Gastrocnemius medialis (tissue), 4 donors: ENCODE measurements at regions not wholly inside any gene's neighbourhood (a gene's known extent, or its start where the extent isn't known, plus 50 kb on each side); places are given as distances from the start of the nearest gene placed in this dataset.

ENCODE experiments used
- ATAC-seq, 2 donors: fragments of 150-250 bp; one replicate each; pipeline ENCODE4 v1.9.1; 2016
- DNase-seq, 2 donors: peaks; one replicate each; pipeline ENCODE4 v3.0.0-alpha.2; 2019
- H3K27ac ChIP-seq, 4 donors: fragments of 200-600 bp; sonication (generic); 1 replicate in 1 of 4; 2 replicates in 3 of 4; pipeline ENCODE4 v1.5.1; 2016 to 2018; ENCODE audit warnings: mild to moderate bottlenecking in 2 of 4, moderate library complexity in 1 of 4
- H3K27me3 ChIP-seq, 3 donors: fragments of 200-600 bp; sonication (generic) in 2 of 3; 1 replicate in 1 of 3; 2 replicates in 2 of 3; pipeline versions ENCODE4 v1.5.1 to v1.6.0; 2016 to 2019; ENCODE audit warnings: mild to moderate bottlenecking in 1 of 3, moderate library complexity in 1 of 3
- H3K36me3 ChIP-seq, 2 donors: fragments of 200-600 bp; sonication (generic) in 1 of 2; one replicate each; pipeline ENCODE4 v1.5.1; 2017 to 2018
- H3K4me1 ChIP-seq, 2 donors: fragments of 200-600 bp; sonication (generic) in 1 of 2; one replicate each; pipeline ENCODE4 v1.5.1; 2016 to 2017; ENCODE audit warnings: mild to moderate bottlenecking in 2 of 2
- H3K4me3 ChIP-seq, 4 donors: fragments of 200-600 bp; sonication (generic) in 3 of 4; 1 replicate in 1 of 4; 2 replicates in 3 of 4; pipeline ENCODE4 v1.5.1; 2016 to 2019; ENCODE audit warnings: mild to moderate bottlenecking in 2 of 4
- H3K9me3 ChIP-seq, 3 donors: fragments of 200-600 bp; sonication (generic) in 2 of 3; 1 replicate in 1 of 3; 2 replicates in 2 of 3; pipeline ENCODE4 v1.5.1; 2016 to 2019
- POLR2A ChIP-seq, 2 donors: fragments of 450-650 bp; IDR thresholded peaks; one replicate each; pipeline ENCODE4 v1.6.1; 2017; ENCODE audit warnings: antibody characterized with exemption in 2 of 2, mild to moderate bottlenecking in 2 of 2, moderate library complexity in 2 of 2
- in situ Hi-C, 4 donors: fragments of 200-750 bp; cut with MboI; loops; one replicate each; pipeline versions ENCODE4 v1.15.0 to v1.8.0; 2017; ENCODE audit warnings: low sequenced_read_pairs in 4 of 4
- intact Hi-C: fragments of 100-400 bp; cut with DNase I; formaldehyde crosslinking; loops from one replicate; pipeline ENCODE4 v1.15.1; 2023; ENCODE audit warnings: low total_unique reads
- TF ChIP-seq, protein P1 (sequence below), 5 experiments: fragments of 450-650 bp in 3 of 5; fragments of 200-600 bp in 2 of 5; sonication (generic) in 2 of 5; IDR thresholded peaks in 4 of 5; conservative IDR thresholded peaks in 1 of 5; 1 replicate in 4 of 5; 2 replicates in 1 of 5; pipeline ENCODE4 v1.5.1; 2016 to 2019; ENCODE audit warnings: antibody characterized with exemption in 5 of 5, mild to moderate bottlenecking in 3 of 5, moderate library complexity in 3 of 5

DNA sequence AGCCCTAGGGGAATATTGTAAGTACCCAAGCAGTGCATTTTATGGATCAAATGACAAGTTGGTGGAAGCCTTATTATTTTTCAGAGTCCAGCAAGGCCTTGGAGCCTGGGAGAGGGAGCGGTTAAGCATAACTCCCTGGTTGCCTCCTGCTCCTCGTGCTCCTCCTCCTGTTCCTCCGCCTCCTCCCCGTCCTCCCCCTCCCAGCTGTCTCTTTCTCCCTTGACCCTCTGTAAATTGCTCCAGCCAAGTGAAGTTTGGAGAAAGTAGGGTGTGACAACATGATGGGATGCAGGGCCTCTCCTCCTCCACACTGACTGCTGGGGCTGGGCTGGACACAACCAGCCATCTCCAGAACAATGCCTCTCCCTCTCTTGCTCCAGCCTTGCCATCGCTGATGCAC is 586.9 kb downstream of the CCDC171 start:
- Histone ChIP-seq H3K9me3 (no peaks in the 10 kb centered on the region), H3K27ac (peak overlapping the region in 2 of 4 donors; percentile 21 to 24), H3K4me3 (no peak overlapping the region), H3K27me3 (no peaks in the 10 kb centered on the region), H3K36me3 (no peaks in the 10 kb centered on the region), H3K4me1 (no peaks in the 10 kb centered on the region)
- intact Hi-C loops, result loop anchor here (10.0 kb wide), 1 partner anchor 265 kb away; no protein-coding TSS in a partner anchor
- peak in 1 of 2 donors; percentile 17 for DNase-seq
- no peak for TF ChIP-seq POLR2A (IDR thresholded peaks at IDR 0.05)
- TF ChIP-seq, protein P1, sequence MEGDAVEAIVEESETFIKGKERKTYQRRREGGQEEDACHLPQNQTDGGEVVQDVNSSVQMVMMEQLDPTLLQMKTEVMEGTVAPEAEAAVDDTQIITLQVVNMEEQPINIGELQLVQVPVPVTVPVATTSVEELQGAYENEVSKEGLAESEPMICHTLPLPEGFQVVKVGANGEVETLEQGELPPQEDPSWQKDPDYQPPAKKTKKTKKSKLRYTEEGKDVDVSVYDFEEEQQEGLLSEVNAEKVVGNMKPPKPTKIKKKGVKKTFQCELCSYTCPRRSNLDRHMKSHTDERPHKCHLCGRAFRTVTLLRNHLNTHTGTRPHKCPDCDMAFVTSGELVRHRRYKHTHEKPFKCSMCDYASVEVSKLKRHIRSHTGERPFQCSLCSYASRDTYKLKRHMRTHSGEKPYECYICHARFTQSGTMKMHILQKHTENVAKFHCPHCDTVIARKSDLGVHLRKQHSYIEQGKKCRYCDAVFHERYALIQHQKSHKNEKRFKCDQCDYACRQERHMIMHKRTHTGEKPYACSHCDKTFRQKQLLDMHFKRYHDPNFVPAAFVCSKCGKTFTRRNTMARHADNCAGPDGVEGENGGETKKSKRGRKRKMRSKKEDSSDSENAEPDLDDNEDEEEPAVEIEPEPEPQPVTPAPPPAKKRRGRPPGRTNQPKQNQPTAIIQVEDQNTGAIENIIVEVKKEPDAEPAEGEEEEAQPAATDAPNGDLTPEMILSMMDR (IDR thresholded peaks at IDR 0.05 in 4 of 5, conservative IDR thresholded peaks at IDR 0.05 in 1 of 5), result no peak
- in situ Hi-C loops, result no loop called here
- no peak for ATAC-seq

DNA sequence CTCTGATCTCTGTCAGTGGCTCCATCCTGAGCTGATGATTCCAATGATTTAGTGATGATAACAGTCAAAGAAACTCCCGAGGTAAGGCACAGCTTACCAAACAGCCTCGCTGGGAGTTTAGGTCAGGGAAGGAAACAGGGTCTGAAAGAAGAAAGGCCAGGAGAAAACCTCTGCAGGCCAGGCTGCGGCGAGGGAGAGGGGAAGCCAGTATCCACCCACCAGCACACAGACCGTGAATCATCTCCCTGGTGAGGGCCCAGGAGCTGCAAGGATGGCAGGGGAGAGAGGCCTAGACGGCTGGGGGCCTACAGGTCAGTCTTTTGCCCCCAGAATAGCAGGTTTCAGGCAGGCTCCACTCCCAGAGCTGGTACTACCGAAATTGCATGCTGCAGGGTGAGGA is 590.5 kb downstream of the CCDC171 start:
- intact Hi-C loops (no loop called here), in situ Hi-C loops (no loop called here)
- H3K4me3 ChIP-seq, result no peak overlapping the region
- DNase-seq (no peak), ATAC-seq (no peak)
- H3K27me3 ChIP-seq, result no peaks in the 10 kb centered on the region
- no peak for TF ChIP-seq POLR2A (IDR thresholded peaks at IDR 0.05)
- TF ChIP-seq, protein P1 (IDR thresholded peaks at IDR 0.05 in 4 of 5, conservative IDR thresholded peaks at IDR 0.05 in 1 of 5), result no peak
- no peaks in the 10 kb centered on the region for H3K9me3 ChIP-seq
- no peaks in the 10 kb centered on the region for H3K36me3 ChIP-seq
- H3K4me1 ChIP-seq, result no peaks in the 10 kb centered on the region
- H3K27ac ChIP-seq, result no peak overlapping the region

- Histone ChIP-seq H3K36me3 (no peaks in the 10 kb centered on the region), H3K4me1 (no peaks in the 10 kb centered on the region), H3K27ac (no peak overlapping the region), H3K4me3 (no peak overlapping the region), H3K27me3 (no peaks in the 10 kb centered on the region), H3K9me3 (no peaks in the 10 kb centered on the region)
- no peak for DNase-seq
- in situ Hi-C loops, result no loop called here
- intact Hi-C loops, result no loop called here
- no peak for ATAC-seq
- no peak for TF ChIP-seq POLR2A (IDR thresholded peaks at IDR 0.05)
- TF ChIP-seq, protein P1 (IDR thresholded peaks at IDR 0.05 in 4 of 5, conservative IDR thresholded peaks at IDR 0.05 in 1 of 5), result no peak
Observed at GRCh38 chr9:16143947-16144890, 591.4 kb downstream of the CCDC171 start.

DNA sequence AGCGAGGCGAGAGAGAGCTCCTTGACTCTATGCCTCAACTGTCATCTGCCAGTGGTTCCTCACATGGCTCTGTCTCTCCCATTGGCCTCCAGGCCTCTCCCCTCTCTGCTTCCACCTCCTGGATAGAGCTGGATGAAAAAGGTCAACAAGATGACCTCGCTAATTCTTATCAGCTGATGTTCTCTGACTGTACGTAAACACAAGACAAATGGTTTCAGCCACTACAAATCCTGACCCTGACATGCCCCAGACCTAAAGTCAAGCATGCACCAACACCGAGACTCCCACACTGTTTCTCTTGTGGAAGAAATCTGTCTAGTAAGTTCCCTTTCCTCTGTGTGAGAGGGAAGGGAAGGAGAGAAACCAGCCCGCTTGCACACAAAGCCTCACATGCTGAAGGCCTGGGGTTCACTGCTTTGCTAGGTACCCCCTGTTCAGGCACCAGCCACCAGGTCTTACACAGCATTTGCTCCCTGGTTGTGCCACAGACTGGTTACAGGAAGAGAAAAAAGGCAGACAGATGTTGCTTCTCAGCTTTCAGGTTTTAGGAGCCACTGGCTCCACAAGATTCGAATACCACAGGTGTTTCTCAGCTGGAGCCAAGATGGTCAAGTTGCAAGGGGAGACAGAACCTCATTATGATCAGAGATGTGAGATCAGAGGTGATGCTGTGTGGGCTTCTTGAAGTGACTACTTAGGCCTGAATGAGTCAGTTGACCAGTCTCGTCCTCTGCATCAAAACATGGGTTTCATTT is 592.5 kb downstream of the CCDC171 start:
- H3K4me3 ChIP-seq, result no peak overlapping the region
- no peaks in the 10 kb centered on the region for H3K4me1 ChIP-seq
- intact Hi-C loops, result no loop called here
- TF ChIP-seq, protein P1 (IDR thresholded peaks at IDR 0.05 in 4 of 5, conservative IDR thresholded peaks at IDR 0.05 in 1 of 5), result no peak
- TF ChIP-seq POLR2A (IDR thresholded peaks at IDR 0.05), result no peak
- H3K36me3 ChIP-seq, result no peaks in the 10 kb centered on the region
- no peaks in the 10 kb centered on the region for H3K27me3 ChIP-seq
- no peak overlapping the region for H3K27ac ChIP-seq
- no peaks in the 10 kb centered on the region for H3K9me3 ChIP-seq
- ATAC-seq (no peak), DNase-seq (no peak)
- in situ Hi-C loops, result no loop called here
